ENCODE measurements at regions not wholly inside any gene's neighbourhood (a gene's known extent, or its start where the extent isn't known, plus 50 kb on each side); places are given as distances from the start of the nearest gene placed in this dataset.

- TF ChIP-seq GATA3 (IDR thresholded peaks at IDR 0.05; ENCODE audit: low read depth, low read length) (no peak), GATA2 (IDR thresholded peaks at IDR 0.05; ENCODE audit: low read depth, low read length) (no peak)
Measured at GRCh38 chr14:101064121-101064661, 160.7 kb upstream of the RTL1 start.
